ENCODE measurements at regions not wholly inside any gene's neighbourhood (a gene's known extent, or its start where the extent isn't known, plus 50 kb on each side); places are given as distances from the start of the nearest gene placed in this dataset.

- Histone ChIP-seq H3F3A (ENCODE audit: low read depth) (no peaks in the 10 kb centered on the region), H3K9ac (no peak overlapping the region), H3K27ac (no peak overlapping the region), H3K4me2 (no peak overlapping the region), H3K4me1 (no peaks in the 10 kb centered on the region), H2AFZ (replicated peaks) (no peak overlapping the region), H3K4me3 (no peak overlapping the region), H3K79me2 (ENCODE audit: low read depth) (no peaks in the 10 kb centered on the region), H3K27me3 (no peaks in the 10 kb centered on the region), H4K20me1 (ENCODE audit: low read depth) (no peaks in the 10 kb centered on the region), H3K9me3 (ENCODE audit: low read depth) (no peaks in the 10 kb centered on the region), H3K36me3 (no peaks in the 10 kb centered on the region)
- peaks cover 1% of the 10 kb centered on the region for H3K36me3 Mint-ChIP-seq
- no peak overlapping the region for H3K4me3 Mint-ChIP-seq
- no peak overlapping the region for H3K27ac Mint-ChIP-seq
- H3K9me3 Mint-ChIP-seq, result peaks cover 22% of the 10 kb centered on the region
- H3K27me3 Mint-ChIP-seq (ENCODE audit: insufficient read depth, low read depth), result peaks cover 6% of the 10 kb centered on the region
- TF ChIP-seq CTCF (IDR thresholded peaks at IDR 0.05), result no peak
- no peak for TF ChIP-seq EZH2 (IDR thresholded peaks at IDR 0.05)
- TF ChIP-seq EZH2phosphoT487 (IDR thresholded peaks at IDR 0.05), result no peak
- H3K4me1 Mint-ChIP-seq, result no peaks in the 10 kb centered on the region
- DNase-seq (ENCODE audit: low spot score), result no peak
Measured at GRCh38 chr10:31635009-31635408, 293.6 kb downstream of the ARHGAP12 start.

- peaks cover 2% of the 10 kb centered on the region for H3K27me3 Mint-ChIP-seq (ENCODE audit: insufficient read depth, low read depth)
- Histone ChIP-seq H3K36me3 (no peaks in the 10 kb centered on the region), H4K20me1 (ENCODE audit: low read depth) (no peaks in the 10 kb centered on the region), H3K9ac (no peak overlapping the region), H3K4me3 (no peak overlapping the region), H3K4me2 (no peak overlapping the region), H3K27me3 (no peaks in the 10 kb centered on the region), H3K4me1 (no peaks in the 10 kb centered on the region), H3K27ac (no peak overlapping the region), H3K9me3 (ENCODE audit: low read depth) (no peaks in the 10 kb centered on the region), H2AFZ (replicated peaks) (no peak overlapping the region), H3K79me2 (ENCODE audit: low read depth) (no peaks in the 10 kb centered on the region), H3F3A (ENCODE audit: low read depth) (no peaks in the 10 kb centered on the region)
- peaks cover 17% of the 10 kb centered on the region for H3K9me3 Mint-ChIP-seq
- H3K4me1 Mint-ChIP-seq, result no peaks in the 10 kb centered on the region
- no peak for TF ChIP-seq CTCF (IDR thresholded peaks at IDR 0.05)
- TF ChIP-seq EZH2 (IDR thresholded peaks at IDR 0.05), result no peak
- no peak overlapping the region for H3K4me3 Mint-ChIP-seq
- peaks cover 3% of the 10 kb centered on the region for H3K36me3 Mint-ChIP-seq
- H3K27ac Mint-ChIP-seq, result no peak overlapping the region
- DNase-seq (ENCODE audit: low spot score), result no peak
Measured at GRCh38 chr10:31630861-31631567, 297.6 kb downstream of the ARHGAP12 start.

GRCh38 chr10:31625566-31625965 lies 303.1 kb downstream of the ARHGAP12 start:
- Mint-ChIP-seq H3K36me3 (peaks cover 1% of the 10 kb centered on the region), H3K27me3 (ENCODE audit: insufficient read depth, low read depth) (no peaks in the 10 kb centered on the region), H3K27ac (no peak overlapping the region), H3K9me3 (peaks cover 19% of the 10 kb centered on the region), H3K4me1 (peaks cover 6% of the 10 kb centered on the region), H3K4me3 (no peak overlapping the region)
- Histone ChIP-seq H3K4me1 (peaks cover 4% of the 10 kb centered on the region), H3K9me3 (ENCODE audit: low read depth) (no peaks in the 10 kb centered on the region), H3K9ac (no peak overlapping the region), H3F3A (ENCODE audit: low read depth) (no peaks in the 10 kb centered on the region), H3K27me3 (no peaks in the 10 kb centered on the region), H3K4me3 (no peak overlapping the region), H3K4me2 (no peak overlapping the region), H2AFZ (replicated peaks) (no peak overlapping the region), H4K20me1 (ENCODE audit: low read depth) (no peaks in the 10 kb centered on the region), H3K36me3 (no peaks in the 10 kb centered on the region), H3K27ac (no peak overlapping the region), H3K79me2 (ENCODE audit: low read depth) (no peaks in the 10 kb centered on the region)
- no peak for DNase-seq (ENCODE audit: low spot score)
- no peak for TF ChIP-seq CTCF (IDR thresholded peaks at IDR 0.05)
- no peak for TF ChIP-seq EZH2 (IDR thresholded peaks at IDR 0.05)
- no peak for TF ChIP-seq EZH2phosphoT487 (IDR thresholded peaks at IDR 0.05)
